GM19467 (cell line): ENCODE measurements at regions not wholly inside any gene's neighbourhood (a gene's known extent, or its start where the extent isn't known, plus 50 kb on each side); places are given as distances from the start of the nearest gene placed in this dataset.
"Not testable (repeated sequence)": the region's sequence is repeated elsewhere in the genome, so short reads cannot be mapped to it uniquely, and the experiment has no call there.

Experiments used
- ATAC-seq: cut with Tn5 transposase; IDR thresholded peaks from one replicate; pipeline ENCODE4 v1.9.1; 2021; ENCODE audit warnings: mild to moderate bottlenecking, moderate library complexity; ENCODE audit not compliant: unreplicated experiment

DNA sequence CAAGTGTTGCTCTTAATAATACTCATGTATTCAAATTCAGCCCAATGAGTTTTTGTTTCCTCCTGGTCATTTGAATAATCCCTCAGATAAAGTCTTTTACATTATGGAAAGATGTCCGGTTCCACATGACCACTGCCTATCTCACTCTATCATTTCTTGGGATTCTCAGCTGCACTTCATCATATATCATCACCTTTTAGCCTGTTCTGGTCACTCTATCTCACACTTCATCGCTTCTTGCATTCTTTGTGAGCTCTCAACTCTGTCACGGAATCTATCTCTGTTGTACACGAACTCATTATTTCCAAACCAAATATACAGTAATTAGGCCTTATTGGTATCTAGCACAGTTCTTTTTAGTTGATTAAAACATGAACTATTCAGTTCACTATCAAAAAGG, 126.9 kb upstream of the HAND2 start:
- no peak for ATAC-seq

DNA sequence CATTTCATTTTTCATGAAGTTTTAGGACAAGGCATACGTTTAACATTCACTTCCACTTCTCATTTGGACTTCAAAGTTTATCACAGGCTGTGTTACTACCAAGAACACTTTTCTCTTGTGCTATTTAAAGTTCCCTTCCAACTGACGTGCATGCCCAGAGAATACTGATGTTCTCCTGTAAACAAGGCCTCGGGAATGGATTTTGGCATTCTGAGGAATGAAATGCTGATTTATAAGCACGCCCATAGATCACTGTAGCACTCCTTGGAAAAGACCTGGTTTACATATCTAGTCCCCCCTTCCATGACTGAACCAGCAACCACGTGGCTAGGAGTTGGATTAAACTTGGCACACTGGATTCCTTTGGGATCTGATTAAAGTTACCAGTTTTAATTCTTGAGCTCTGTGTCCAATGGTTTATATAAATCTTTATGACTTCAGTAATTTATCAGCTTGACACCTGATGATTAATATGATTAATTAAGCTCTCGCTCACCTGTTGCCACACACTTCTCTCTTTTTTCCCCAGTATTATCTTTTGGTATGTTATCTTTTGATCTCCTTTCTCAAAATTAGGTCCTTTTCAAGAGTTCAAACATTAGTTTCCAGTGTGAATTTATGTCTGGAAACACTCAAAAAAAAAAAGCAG, 122.4 kb upstream of the HAND2 start:
- no peak for ATAC-seq

DNA sequence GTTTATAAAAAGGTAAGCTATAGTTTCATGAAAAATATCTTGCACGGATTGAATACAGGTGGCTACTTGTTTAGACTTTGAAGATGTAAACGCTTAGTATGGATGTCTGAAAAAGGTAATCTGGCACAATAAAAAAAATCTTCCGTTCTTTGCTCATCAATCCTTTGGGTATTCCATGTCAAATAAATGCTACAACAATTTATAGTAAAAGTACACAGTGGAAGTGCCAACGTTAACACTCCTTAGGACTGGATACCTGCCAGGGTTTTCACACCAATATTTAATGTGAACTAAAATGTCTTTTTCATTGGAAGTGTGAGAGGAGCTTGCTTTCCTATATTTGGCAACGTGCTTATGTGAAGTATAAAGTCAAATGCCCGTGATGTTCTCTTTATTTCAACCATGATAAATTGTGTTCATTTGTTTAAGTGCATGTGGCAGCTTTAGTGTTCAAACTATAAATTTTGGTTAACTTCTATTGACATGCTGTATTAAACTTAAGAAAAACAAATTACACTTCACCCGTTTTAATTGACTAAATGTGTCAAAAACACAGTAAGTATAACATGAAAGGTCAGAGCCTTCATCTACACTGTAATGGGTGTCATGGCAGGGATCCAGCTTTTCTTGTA, 121.7 kb upstream of the HAND2 start:
- ATAC-seq, result no peak

DNA sequence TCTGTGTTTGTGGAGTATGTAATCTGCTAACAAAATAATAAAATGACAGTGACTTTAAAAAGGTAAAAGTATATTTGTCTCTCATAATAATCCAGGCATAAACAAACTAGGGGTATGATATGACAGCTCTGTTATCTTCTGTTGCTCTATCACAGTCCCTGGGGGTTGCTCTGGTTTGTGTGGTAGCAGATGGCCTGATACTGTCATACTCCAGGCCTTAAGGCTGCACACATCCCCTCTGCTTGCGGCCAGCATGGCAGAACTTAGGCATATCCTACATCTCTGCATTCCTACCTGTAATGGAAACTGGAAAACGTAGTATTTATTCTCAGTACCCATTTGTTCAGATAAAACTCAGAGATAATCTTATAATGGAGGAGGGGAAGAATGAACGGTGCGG, 117.9 kb upstream of the HAND2 start:
- ATAC-seq, result no peak

DNA sequence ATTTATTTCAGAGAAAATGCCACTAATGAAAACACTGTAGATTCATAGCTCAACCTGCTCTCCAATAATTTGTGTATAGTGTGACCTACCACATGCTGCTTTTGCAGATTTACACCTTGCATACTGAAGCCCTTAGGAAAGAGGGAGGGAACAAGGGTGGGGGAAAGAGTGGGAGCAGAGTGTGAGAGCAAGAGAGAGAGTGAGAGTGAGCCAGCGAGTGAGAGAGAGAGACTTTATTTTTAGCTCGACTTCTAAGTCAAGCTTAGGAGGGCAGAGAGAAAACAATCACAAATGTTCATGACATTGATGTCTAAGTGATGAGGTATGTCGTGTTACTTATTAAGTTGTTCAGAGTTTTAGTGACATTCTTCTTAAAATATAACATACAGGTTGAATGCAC, 112.5 kb upstream of the HAND2 start:
- ATAC-seq, result no peak

DNA sequence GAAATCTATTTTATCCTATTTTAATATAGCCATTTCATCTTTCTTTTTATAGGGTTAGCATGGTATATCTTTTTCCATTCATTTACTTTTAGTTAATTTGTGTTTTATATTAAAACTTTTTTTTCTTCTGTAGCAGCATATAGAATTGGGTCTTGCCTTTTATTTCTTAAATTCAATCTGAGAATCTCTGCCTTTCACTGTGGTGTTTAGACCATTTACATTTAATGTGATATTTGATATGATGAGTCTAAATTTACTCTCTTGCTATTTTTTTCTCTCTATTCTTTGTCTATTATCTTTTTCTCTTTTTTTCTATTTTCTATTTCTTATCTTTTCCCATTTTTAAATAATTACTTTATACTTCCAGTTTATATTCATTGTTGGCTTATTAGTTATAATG, 105.4 kb upstream of the HAND2 start:
- ATAC-seq, result no peak

DNA sequence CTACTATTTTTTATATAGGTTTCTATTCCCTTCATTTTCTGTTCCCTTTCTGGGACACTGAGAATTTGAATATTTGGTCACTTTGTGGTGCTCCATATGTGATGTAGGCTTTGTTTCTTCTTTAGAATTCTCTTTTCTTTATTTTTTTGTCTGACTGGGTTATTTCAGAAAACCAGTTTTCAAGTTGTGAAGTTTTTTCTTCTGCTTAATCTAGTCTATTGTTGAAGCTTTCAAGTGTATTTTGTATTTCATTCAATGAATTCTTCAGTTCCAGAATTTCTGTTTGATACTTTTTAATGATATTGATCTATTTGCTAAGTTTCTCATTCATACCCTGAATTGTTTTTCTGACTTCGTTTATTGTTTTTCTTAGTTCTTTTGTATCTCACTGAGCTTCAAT, 96.2 kb upstream of the HAND2 start:
- no peak for ATAC-seq

DNA sequence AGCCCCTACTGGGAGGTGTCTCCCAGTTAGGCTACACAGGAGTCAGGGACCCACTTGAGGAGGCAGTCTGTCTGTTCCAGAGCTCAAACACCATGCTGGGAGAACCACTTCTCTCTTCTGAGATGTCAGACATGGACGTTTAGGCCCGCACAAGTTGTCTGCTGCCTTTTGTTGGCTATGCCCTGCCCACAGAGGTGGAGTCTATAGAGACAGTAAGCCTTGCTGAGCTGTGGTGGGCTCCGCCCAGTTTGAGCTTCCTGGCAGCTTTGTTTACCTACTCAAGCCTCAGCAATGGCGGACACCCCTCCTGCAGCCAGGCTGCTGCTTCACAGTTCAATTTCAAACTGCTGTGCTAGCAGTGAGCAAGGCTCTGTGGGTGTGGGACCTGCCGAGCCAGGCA, 88.6 kb upstream of the HAND2 start:
- not testable (repeated sequence) for ATAC-seq

DNA sequence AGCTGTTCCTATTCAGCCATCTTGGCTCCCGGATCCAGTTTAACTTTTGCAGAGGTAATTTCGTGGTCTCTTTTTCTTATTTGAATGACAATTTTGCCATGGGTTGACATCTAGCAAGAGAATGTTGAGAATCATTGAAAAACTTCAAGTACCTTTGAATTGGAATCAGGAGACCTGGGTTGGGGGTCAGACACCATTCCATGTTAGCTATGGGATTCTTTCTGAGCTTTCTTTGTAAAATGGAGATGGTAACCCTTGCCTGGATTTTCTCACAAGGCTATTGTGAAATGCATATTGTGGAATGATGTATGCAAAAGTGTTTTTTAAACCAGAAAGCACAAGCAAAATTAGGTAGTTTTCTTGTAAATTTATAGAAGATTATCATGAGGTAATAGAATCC, 79.1 kb upstream of the HAND2 start:
- no peak for ATAC-seq

DNA sequence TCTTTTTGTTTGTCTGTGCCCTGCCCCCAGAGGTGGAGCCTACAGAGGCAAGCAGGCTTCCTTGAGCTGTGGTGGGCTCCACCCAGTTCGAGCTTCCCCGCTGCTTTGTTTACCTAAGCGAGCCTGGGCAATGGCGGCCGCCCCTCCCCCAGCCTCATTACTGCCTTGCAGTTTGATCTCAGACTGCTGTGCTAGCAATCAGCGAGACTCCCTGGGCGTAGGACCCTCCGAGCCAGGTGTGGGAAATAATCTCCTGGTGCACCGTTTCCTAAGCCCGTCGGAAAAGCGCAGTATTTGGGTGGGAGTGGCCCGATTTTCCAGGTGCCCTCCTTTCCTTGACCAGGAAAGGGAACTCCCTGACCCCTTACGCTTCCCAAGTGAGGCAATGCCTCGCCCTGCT, 78.6 kb upstream of the HAND2 start:
- not testable (repeated sequence) for ATAC-seq

DNA sequence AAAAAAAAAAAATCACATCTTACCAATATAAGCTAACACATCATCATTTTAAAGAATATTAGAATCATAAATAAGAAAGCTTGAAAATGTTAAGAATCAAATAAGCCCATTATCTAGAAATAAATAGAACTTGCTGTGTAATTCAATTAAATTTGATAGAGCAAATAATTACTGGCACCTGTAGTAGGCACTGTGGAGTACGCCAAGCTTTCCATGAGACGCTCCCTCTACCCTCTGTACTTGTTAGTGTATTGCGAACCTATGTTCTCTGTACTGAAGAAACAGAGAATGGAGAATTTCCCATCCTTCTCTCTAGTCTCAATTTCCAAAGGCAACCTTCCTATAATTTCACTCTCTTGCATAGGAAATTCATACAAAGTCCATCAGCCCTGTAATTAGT, 61.7 kb upstream of the HAND2 start:
- no peak for ATAC-seq

DNA sequence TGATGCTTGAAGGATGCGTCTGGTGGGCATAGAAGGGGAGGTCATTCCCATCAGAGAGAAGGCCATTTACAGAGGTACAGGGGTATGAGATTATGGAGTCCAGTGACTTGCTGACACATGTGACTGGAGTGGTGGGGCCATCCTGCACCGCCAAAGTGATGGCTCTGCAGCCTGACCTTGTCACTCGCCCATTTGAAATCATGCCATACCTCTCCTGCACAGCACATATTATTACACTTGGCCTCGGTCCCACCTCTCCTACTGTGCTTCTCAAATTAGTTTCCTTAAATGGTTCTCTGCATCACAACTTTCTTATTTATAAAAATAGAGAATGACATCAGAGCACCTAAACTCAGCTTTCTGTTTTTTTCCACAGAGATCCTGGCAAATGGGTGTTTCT, 60.7 kb upstream of the HAND2 start:
- no peak for ATAC-seq

DNA sequence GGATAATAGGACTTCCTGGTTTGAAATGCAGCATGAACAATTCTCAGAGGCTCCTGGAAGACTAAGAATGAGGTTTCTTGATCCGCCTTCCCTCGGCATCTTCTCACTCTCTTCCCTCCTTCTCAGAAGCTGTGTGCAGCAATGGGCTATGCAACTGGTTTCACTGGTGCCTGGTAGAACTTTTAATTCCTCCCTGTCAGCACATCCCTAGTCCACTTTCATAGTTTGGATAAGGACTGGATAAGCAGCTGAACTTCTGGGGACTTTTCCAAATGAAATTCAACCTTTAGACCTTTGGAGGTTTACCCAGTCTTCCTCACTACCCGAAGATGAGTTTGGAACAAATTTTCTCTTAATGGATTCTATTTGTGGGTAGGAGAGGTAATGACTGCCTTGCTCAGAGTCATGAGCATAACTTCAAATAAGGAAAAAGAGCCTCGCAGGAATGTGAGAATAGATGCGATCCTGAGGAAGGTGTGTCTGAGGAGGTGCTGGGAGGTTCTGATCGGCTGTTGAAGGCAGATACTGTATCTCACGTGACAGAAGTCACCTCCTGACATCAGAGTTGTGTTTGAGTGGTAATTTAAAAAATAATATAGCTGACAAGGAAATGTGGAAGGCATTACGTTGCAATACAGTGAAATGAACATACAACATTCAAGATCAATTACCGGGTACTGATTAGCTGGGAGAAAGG, 56.0 kb upstream of the HAND2 start:
- no peak for ATAC-seq

DNA sequence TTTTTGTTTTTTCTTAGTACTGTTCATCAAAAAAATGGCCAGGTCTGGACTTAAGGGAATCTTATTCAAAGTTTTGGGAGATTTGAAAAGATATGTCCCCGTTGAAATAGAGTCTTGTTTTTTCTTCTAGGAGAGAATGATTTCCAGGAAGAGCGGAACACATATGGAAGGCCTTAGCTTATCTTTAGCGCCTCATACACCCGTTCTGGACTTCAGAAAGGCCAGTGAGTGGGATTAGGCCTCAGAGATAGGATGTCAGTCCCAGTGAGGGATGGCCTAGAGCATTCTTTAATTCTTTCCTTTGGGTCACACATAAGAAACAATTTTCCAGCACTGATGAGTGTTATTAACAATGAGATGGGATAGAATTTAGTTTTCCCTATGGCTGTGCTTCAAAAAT, 54.5 kb upstream of the HAND2 start:
- no peak for ATAC-seq
